GM12878 (cell line): ENCODE measurements at regions not wholly inside any gene's neighbourhood (a gene's known extent, or its start where the extent isn't known, plus 50 kb on each side); places are given as distances from the start of the nearest gene placed in this dataset.

Experiments used
- ATAC-seq: fragments of 200-7000 bp; cut with Tn5 transposase; 3 replicates; pipeline ENCODE4 v1.9.1; 2020; ENCODE audit warnings: mild to moderate bottlenecking, moderate library complexity
- BruUV-seq: library from RNA; stranded (reverse); fragments of 400-500 nt; replicated peaks from 2 replicates; lab custom pipeline; 2021; lab: Mats Ljungman, UMichigan
- CTCF ChIA-PET: fragments of 300-600 bp; sonication (Branson Sonifier 250); formaldehyde crosslinking; extraction: SDS; loops from one replicate; lab custom pipeline; 2021; ENCODE audit warnings: inconsistent platforms; lab: Yijun Ruan, JAX
- POLR2A ChIA-PET: fragments of 350-600 bp; formaldehyde crosslinking; extraction: SDS; loops from one replicate; lab custom pipeline; 2021; ENCODE audit warnings: inconsistent platforms; lab: Charles Lee
- RAD21 ChIA-PET: fragments of 300-600 bp; sonication (Branson Sonifier 250); formaldehyde crosslinking; loops from one replicate; lab custom pipeline; 2023; ENCODE audit warnings: antibody characterized with exemption; ENCODE audit not compliant: unreplicated experiment; lab: Charles Lee
- SMC1A ChIA-PET: fragments of 300-600 bp; sonication (Branson Sonifier 250); formaldehyde crosslinking; loops from one replicate; lab custom pipeline; 2023; ENCODE audit not compliant: unreplicated experiment, uncharacterized antibody; lab: Charles Lee
- DNase-seq: peaks from one replicate; pipeline ENCODE4 v3.0.0-alpha.2; 2011; ENCODE audit warnings: low read depth, low spot score
- FAIRE-seq: peaks from 3 replicates; lab custom pipeline; 2011; peaks lifted over from hg19 to GRCh38; lab: Jason Lieb, UNC
- H2AFZ ChIP-seq: 2 replicates; pipeline ENCODE4 v1.6.0; 2011; ENCODE audit warnings: low read depth, low read length, control low read depth; ENCODE audit not compliant: control insufficient read depth
- H3K27ac ChIP-seq: 2 replicates; pipeline ENCODE4 v1.5.1; 2011; ENCODE audit warnings: control low read depth; ENCODE audit not compliant: control insufficient read depth, insufficient read depth
- H3K27me3 ChIP-seq, 2 experiments: replicated peaks in 1 of 2; 2 replicates each; pipeline versions ENCODE4 v1.6.0 to v1.6.1; 2011; ENCODE audit warnings: low read length in 1 of 2; ENCODE audit not compliant: control insufficient read depth in 2 of 2, insufficient read depth in 2 of 2
- H3K36me3 ChIP-seq, 2 experiments: 2 replicates each; pipeline ENCODE4 v1.5.1; 2011; ENCODE audit warnings: low read length in 1 of 2; ENCODE audit not compliant: control insufficient read depth in 2 of 2, insufficient read depth in 2 of 2
- H3K4me1 ChIP-seq: 2 replicates; pipeline ENCODE4 v1.6.1; 2011; ENCODE audit warnings: mild to moderate bottlenecking, low read length, moderate library complexity, mixed read lengths; ENCODE audit not compliant: control insufficient read depth, insufficient read depth
- H3K4me2 ChIP-seq: 2 replicates; pipeline ENCODE4 v1.6.0; 2011; ENCODE audit warnings: control low read depth; ENCODE audit not compliant: control insufficient read depth, insufficient read depth
- H3K4me3 ChIP-seq: fragments of 200-600 bp; sonication (generic); 2 replicates; pipeline ENCODE4 v1.5.1; 2016
- H3K79me2 ChIP-seq: 2 replicates; pipeline ENCODE4 v1.6.0; 2011; ENCODE audit warnings: low read length; ENCODE audit not compliant: control insufficient read depth, insufficient read depth
- H3K9ac ChIP-seq: 2 replicates; pipeline ENCODE4 v1.8.0; 2011; ENCODE audit warnings: low read length, control low read depth, mixed read lengths; ENCODE audit not compliant: control insufficient read depth, insufficient read depth
- H3K9me3 ChIP-seq: replicated peaks from 3 replicates; pipeline ENCODE4 v1.5.1; 2011; ENCODE audit warnings: mild to moderate bottlenecking, low read length; ENCODE audit not compliant: control insufficient read depth, insufficient read depth
- H4K20me1 ChIP-seq: 2 replicates; pipeline ENCODE4 v1.6.0; 2011; ENCODE audit not compliant: control insufficient read depth, insufficient read depth
- BCL11A ChIP-seq: IDR thresholded peaks from 2 replicates; pipeline ENCODE4 v1.6.1; 2011; ENCODE audit warnings: low read depth, low read length
- CBX3 ChIP-seq: fragments of 200-600 bp; sonication (generic); IDR thresholded peaks from 2 replicates; pipeline ENCODE4 v1.6.1; 2016; ENCODE audit warnings: low read depth, borderline replicate concordance
- CEBPB ChIP-seq, 2 experiments: fragments of 150-350 bp in 1 of 2; IDR thresholded peaks; 2 replicates each; pipeline ENCODE4 v1.6.1; 2012 to 2014; ENCODE audit warnings: low read depth in 2 of 2, low read length in 2 of 2, borderline replicate concordance in 1 of 2, inconsistent platforms in 1 of 2
- CHD1 ChIP-seq: IDR thresholded peaks from 2 replicates; pipeline ENCODE4 v1.6.1; 2012; ENCODE audit warnings: low read depth, low read length, improper control_type of control experiment
- EED ChIP-seq: sonication (generic); IDR thresholded peaks from 2 replicates; pipeline ENCODE4 v1.6.1; 2016; ENCODE audit warnings: antibody characterized with exemption, low read depth
- IRF5 ChIP-seq: fragments of 450-650 bp; IDR thresholded peaks from 2 replicates; pipeline ENCODE4 v1.6.1; 2017; ENCODE audit warnings: borderline replicate concordance
- NFIC ChIP-seq: IDR thresholded peaks from 2 replicates; pipeline ENCODE4 v1.6.1; 2012; ENCODE audit warnings: low read depth, mild to moderate bottlenecking, inconsistent platforms, low read length, moderate library complexity
- NRF1 ChIP-seq: conservative IDR thresholded peaks from 2 replicates; pipeline ENCODE4 v1.6.1; 2011; ENCODE audit warnings: mild to moderate bottlenecking, low read depth, low read length, improper control_type of control experiment
- RCOR1 ChIP-seq: conservative IDR thresholded peaks from 2 replicates; pipeline ENCODE4 v1.6.1; 2012; ENCODE audit warnings: low read depth, low read length, improper control_type of control experiment
- RELB ChIP-seq: fragments of 450-650 bp; IDR thresholded peaks from 2 replicates; pipeline ENCODE4 v1.6.1; 2017; ENCODE audit warnings: low read depth, mild to moderate bottlenecking, moderate library complexity
- TARDBP ChIP-seq: IDR thresholded peaks from 2 replicates; pipeline ENCODE4 v1.6.1; 2016; ENCODE audit warnings: borderline replicate concordance
- TBL1XR1 ChIP-seq: IDR thresholded peaks from 2 replicates; pipeline ENCODE4 v1.6.1; 2012; ENCODE audit warnings: low read depth, low read length, improper control_type of control experiment
- TCF12 ChIP-seq: IDR thresholded peaks from 2 replicates; pipeline ENCODE4 v1.6.1; 2011; ENCODE audit warnings: low read depth, mild to moderate bottlenecking, low read length
- ZBTB33 ChIP-seq: fragments of 450-650 bp; IDR thresholded peaks from 2 replicates; pipeline ENCODE4 v1.6.1; 2017; ENCODE audit warnings: mild to moderate bottlenecking
- ZBTB40 ChIP-seq: fragments of 450-650 bp; IDR thresholded peaks from 2 replicates; pipeline ENCODE4 v1.6.1; 2016; ENCODE audit warnings: mild to moderate bottlenecking, moderate library complexity, borderline replicate concordance
- WGBS: methylation state at CpG from one replicate; pipeline ENCODE4 v1.1.6; 2016; ENCODE audit warnings: low lambda C conversion rate; ENCODE audit not compliant: insufficient replicate concordance, insufficient coverage; ENCODE audit errors: missing lambda C conversion rate; 5-methylcytosine and 5-hydroxymethylcytosine counted together
- in situ Hi-C: fragments of 300-500 bp; cut with MboI; formaldehyde crosslinking; loops from 9 replicates; pipeline ENCODE4 v1.14.3; 2018; ENCODE audit warnings: mixed read lengths
- intact Hi-C: fragments of 100-400 bp; cut with micrococcal nuclease; formaldehyde crosslinking; loops from one replicate; pipeline ENCODE4 v1.14.2; 2022; ENCODE audit not compliant: unreplicated experiment

GRCh38 chr6:109315341-109316110, 66.7 kb downstream of the CD164 start:
- in situ Hi-C loops (no loop called here), intact Hi-C loops (no loop called here)
- Histone ChIP-seq H3K9ac (no peak overlapping the region), H3K4me1 (no peaks in the 10 kb centered on the region), H3K79me2 (no peaks in the 10 kb centered on the region), H3K27me3 (0 out of 4 replicates have a peak, but pooled peaks cover 0 to 5% of the 10 kb centered on the region in 2 experiments), H3K27ac (no peak overlapping the region), H3K9me3 (no peaks in the 10 kb centered on the region), H4K20me1 (no peaks in the 10 kb centered on the region), H3K4me2 (no peak overlapping the region), H2AFZ (no peak overlapping the region), H3K36me3 (no peaks in the 10 kb centered on the region), H3K4me3 (no peak overlapping the region)
- WGBS, result 73% methylated on average over 6 of the region's 6 CpGs
- ChIA-PET RAD21 (no interaction called here), POLR2A (no interaction called here), SMC1A (interaction anchor here (0.5 to 1.4 kb wide), 3 partner anchors 10 to 60 kb away, joined by 3 to 4 read pairs (median 3); no protein-coding TSS in a partner anchor), CTCF (no interaction called here)
- TF ChIP-seq CHD1 (no peak), CBX3 (no peak), TARDBP (no peak), ZBTB33 (no peak), TBL1XR1 (no peak), NFIC (no peak), EED (no peak), BCL11A (no peak), IRF5 (no peak), NRF1 (no peak), RELB (no peak), ZBTB40 (no peak), CEBPB (IDR thresholded peaks at IDR 0.05; ENCODE audit: borderline replicate concordance in 1 of 2, low read depth in 2 of 2, low read length in 2 of 2) (no peak), TCF12 (no peak), RCOR1 (no peak)
- BruUV-seq, result no TSS peak
- DNase-seq (no peak), ATAC-seq (no peak), FAIRE-seq (no peak)
